ENCODE measurements at regions not wholly inside any gene's neighbourhood (a gene's known extent, or its start where the extent isn't known, plus 50 kb on each side); places are given as distances from the start of the nearest gene placed in this dataset.

GRCh38 chr5:58016358-58016757 lies 443.5 kb downstream of the PLK2 start:
- no peak overlapping the region for H3K4me3 ChIP-seq (ENCODE audit: low read depth, low read length)

GRCh38 chr5:58015175-58015574 lies 444.7 kb downstream of the PLK2 start:
- H3K27me3 ChIP-seq (ENCODE audit: control insufficient read depth, insufficient read depth, low read length), result no peaks in the 10 kb centered on the region

More at GRCh38 chr5:58016358-58016757, 443.5 kb downstream of the PLK2 start:
- no peak for TF ChIP-seq CTCF (IDR thresholded peaks at IDR 0.05; ENCODE audit: insufficient read depth, low read length, poor library complexity, severe bottlenecking)
- Histone ChIP-seq H3K36me3 (ENCODE audit: control insufficient read depth, insufficient read depth, low read length) (no peaks in the 10 kb centered on the region), H3K27me3 (ENCODE audit: control insufficient read depth, insufficient read depth, low read length) (no peaks in the 10 kb centered on the region)
- no peak for DNase-seq (ENCODE audit: low read depth)

GRCh38 chr5:58013542-58014258 lies 446.2 kb downstream of the PLK2 start:
- no peak for TF ChIP-seq CTCF (IDR thresholded peaks at IDR 0.05; ENCODE audit: insufficient read depth, low read length, poor library complexity, severe bottlenecking)
- DNase-seq (ENCODE audit: low read depth), result no peak

More at GRCh38 chr5:58015175-58015574, 444.7 kb downstream of the PLK2 start:
- no peak for TF ChIP-seq CTCF (IDR thresholded peaks at IDR 0.05; ENCODE audit: insufficient read depth, low read length, poor library complexity, severe bottlenecking)
- Histone ChIP-seq H3K4me3 (ENCODE audit: low read depth, low read length) (no peak overlapping the region), H3K36me3 (ENCODE audit: control insufficient read depth, insufficient read depth, low read length) (no peaks in the 10 kb centered on the region)
- no peak for DNase-seq (ENCODE audit: low read depth)

GRCh38 chr5:58012801-58013315 lies 447.0 kb downstream of the PLK2 start:
- no peak for DNase-seq (ENCODE audit: low read depth)
- Histone ChIP-seq H3K27me3 (ENCODE audit: control insufficient read depth, insufficient read depth, low read length) (no peaks in the 10 kb centered on the region), H3K36me3 (ENCODE audit: control insufficient read depth, insufficient read depth, low read length) (no peaks in the 10 kb centered on the region), H3K4me3 (ENCODE audit: low read depth, low read length) (no peak overlapping the region)
- TF ChIP-seq CTCF (IDR thresholded peaks at IDR 0.05; ENCODE audit: insufficient read depth, low read length, poor library complexity, severe bottlenecking), result no peak

More at GRCh38 chr5:58013542-58014258, 446.2 kb downstream of the PLK2 start:
- no peak overlapping the region for H3K4me3 ChIP-seq (ENCODE audit: low read depth, low read length)
- no peaks in the 10 kb centered on the region for H3K36me3 ChIP-seq (ENCODE audit: control insufficient read depth, insufficient read depth, low read length)
- H3K27me3 ChIP-seq (ENCODE audit: control insufficient read depth, insufficient read depth, low read length), result no peaks in the 10 kb centered on the region

- Histone ChIP-seq H3K27me3 (ENCODE audit: control insufficient read depth, insufficient read depth, low read length) (no peaks in the 10 kb centered on the region), H3K4me3 (ENCODE audit: low read depth, low read length) (no peak overlapping the region), H3K36me3 (ENCODE audit: control insufficient read depth, insufficient read depth, low read length) (no peaks in the 10 kb centered on the region)
- DNase-seq (ENCODE audit: low read depth), result no peak
- TF ChIP-seq CTCF (IDR thresholded peaks at IDR 0.05; ENCODE audit: insufficient read depth, low read length, poor library complexity, severe bottlenecking), result no peak
These were observed 447.8 kb downstream of the PLK2 start for GRCh38 chr5:58012102-58012501.

- Histone ChIP-seq H3K4me3 (ENCODE audit: low read depth, low read length) (no peak overlapping the region), H3K27me3 (ENCODE audit: control insufficient read depth, insufficient read depth, low read length) (no peaks in the 10 kb centered on the region), H3K36me3 (ENCODE audit: control insufficient read depth, insufficient read depth, low read length) (no peaks in the 10 kb centered on the region)
- no peak for DNase-seq (ENCODE audit: low read depth)
- no peak for TF ChIP-seq CTCF (IDR thresholded peaks at IDR 0.05; ENCODE audit: insufficient read depth, low read length, poor library complexity, severe bottlenecking)
These were observed 448.6 kb downstream of the PLK2 start for GRCh38 chr5:58011301-58011700.
